ENCODE measurements at regions not wholly inside any gene's neighbourhood (a gene's known extent, or its start where the extent isn't known, plus 50 kb on each side); places are given as distances from the start of the nearest gene placed in this dataset.

GRCh38 chr2:125526093-125526492 is 1129.9 kb upstream of the GYPC start:
- TF ChIP-seq CTCF (IDR thresholded peaks at IDR 0.05): no peak
- TF ChIP-seq POLR2A (IDR thresholded peaks at IDR 0.05): no peak
